ENCODE measurements at regions not wholly inside any gene's neighbourhood (a gene's known extent, or its start where the extent isn't known, plus 50 kb on each side); places are given as distances from the start of the nearest gene placed in this dataset.

GRCh38 chr12:4121506-4122020 is 152.0 kb upstream of the CCND2 start:
- TF ChIP-seq SUZ12 (IDR thresholded peaks at IDR 0.05; ENCODE audit: unreplicated experiment) (no peak), SIN3A (IDR thresholded peaks at IDR 0.05; ENCODE audit: low read depth, low read length) (no peak), ATF3 (IDR thresholded peaks at IDR 0.05; ENCODE audit: borderline replicate concordance, extremely low read depth, low read depth, low read length) (no peak), RCOR1 (conservative IDR thresholded peaks at IDR 0.05; ENCODE audit: low read depth, low read length) (no peak), POLR2AphosphoS5 (IDR thresholded peaks at IDR 0.05; ENCODE audit: low read length) (no peak), SMC3 (IDR thresholded peaks at IDR 0.05; ENCODE audit: borderline replicate concordance, low read length) (no peak), YY1 (IDR thresholded peaks at IDR 0.05; ENCODE audit: low read depth, low read length) (no peak), RAD51 (IDR thresholded peaks at IDR 0.05) (no peak), ETV6 (conservative IDR thresholded peaks at IDR 0.05 in 1 of 2, IDR thresholded peaks at IDR 0.05 in 1 of 2; ENCODE audit: borderline replicate concordance in 1 of 2, low read depth in 1 of 2) (no peak), FOXM1 (IDR thresholded peaks at IDR 0.05; ENCODE audit: low read depth, low read length) (no peak), CBFB (IDR thresholded peaks at IDR 0.05; ENCODE audit: low read depth) (no peak), ZNF24 (IDR thresholded peaks at IDR 0.05) (no peak), EZH2 (IDR thresholded peaks at IDR 0.05; ENCODE audit: borderline replicate concordance, control insufficient read depth, low read depth, low read length) (no peak), USF2 (IDR thresholded peaks at IDR 0.05; ENCODE audit: borderline replicate concordance, low read depth, low read length) (no peak)
